22Rv1 (cell line): ENCODE measurements at regions not wholly inside any gene's neighbourhood (a gene's known extent, or its start where the extent isn't known, plus 50 kb on each side); places are given as distances from the start of the nearest gene placed in this dataset.
"Not testable (repeated sequence)": the region's sequence is repeated elsewhere in the genome, so short reads cannot be mapped to it uniquely, and the experiment has no call there.

Experiments
- H3K27ac ChIP-seq: fragments of 450-650 bp; 2 replicates; pipeline ENCODE4 v1.5.1; 2017
- ZFX ChIP-seq: fragments of 450-650 bp; IDR thresholded peaks from 2 replicates; pipeline ENCODE4 v1.6.1; 2017; ENCODE audit warnings: antibody characterized with exemption, borderline replicate concordance
- TF ChIP-seq, protein P1 (sequence below): fragments of 450-650 bp; IDR thresholded peaks from 2 replicates; pipeline ENCODE4 v1.5.1; 2017; ENCODE audit warnings: mild to moderate bottlenecking

DNA sequence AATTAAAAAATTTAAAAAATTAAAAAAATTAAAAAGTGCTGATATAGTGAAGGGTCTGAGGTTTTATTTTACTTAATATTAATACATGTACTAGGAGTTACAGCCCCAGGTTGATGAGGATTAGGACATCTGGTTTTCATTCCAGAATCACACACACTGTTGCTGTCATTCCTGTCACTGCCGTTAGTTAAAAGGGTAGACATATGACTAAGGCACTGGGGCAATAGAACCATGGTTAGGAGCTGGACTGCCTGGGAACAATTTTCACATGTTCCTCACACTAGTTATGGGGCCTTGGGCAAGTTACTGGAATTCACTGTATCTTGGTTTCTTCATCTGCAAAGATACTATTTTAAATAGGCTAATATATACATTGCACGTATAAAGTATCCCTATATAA lies 191.8 kb upstream of the DPYD start:
- TF ChIP-seq ZFX, result no peak
- TF ChIP-seq, protein P1, sequence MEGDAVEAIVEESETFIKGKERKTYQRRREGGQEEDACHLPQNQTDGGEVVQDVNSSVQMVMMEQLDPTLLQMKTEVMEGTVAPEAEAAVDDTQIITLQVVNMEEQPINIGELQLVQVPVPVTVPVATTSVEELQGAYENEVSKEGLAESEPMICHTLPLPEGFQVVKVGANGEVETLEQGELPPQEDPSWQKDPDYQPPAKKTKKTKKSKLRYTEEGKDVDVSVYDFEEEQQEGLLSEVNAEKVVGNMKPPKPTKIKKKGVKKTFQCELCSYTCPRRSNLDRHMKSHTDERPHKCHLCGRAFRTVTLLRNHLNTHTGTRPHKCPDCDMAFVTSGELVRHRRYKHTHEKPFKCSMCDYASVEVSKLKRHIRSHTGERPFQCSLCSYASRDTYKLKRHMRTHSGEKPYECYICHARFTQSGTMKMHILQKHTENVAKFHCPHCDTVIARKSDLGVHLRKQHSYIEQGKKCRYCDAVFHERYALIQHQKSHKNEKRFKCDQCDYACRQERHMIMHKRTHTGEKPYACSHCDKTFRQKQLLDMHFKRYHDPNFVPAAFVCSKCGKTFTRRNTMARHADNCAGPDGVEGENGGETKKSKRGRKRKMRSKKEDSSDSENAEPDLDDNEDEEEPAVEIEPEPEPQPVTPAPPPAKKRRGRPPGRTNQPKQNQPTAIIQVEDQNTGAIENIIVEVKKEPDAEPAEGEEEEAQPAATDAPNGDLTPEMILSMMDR, result no peak
- H3K27ac ChIP-seq, result no peak overlapping the region

DNA sequence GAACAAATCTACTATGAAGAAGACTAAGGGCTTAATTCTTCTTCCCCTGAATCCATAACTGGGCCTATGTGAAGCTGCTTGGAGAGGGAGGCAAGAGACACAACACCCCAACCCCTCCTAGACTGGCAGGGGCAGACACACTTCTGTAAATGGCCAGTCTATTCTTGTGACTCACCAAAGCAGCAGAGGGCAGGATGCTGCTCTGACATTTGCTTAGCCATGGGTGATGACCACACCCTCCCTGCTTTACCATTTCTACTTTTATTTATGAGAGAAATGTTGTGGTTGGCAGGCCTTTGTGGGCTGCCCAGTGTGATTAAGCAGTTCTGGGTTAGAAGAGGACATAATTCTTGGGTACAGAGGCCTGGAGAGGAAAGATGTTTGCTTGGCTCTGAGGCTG lies 189.8 kb upstream of the DPYD start:
- H3K27ac ChIP-seq, result no peak overlapping the region
- TF ChIP-seq, protein P1, result no peak
- TF ChIP-seq ZFX, result no peak

DNA sequence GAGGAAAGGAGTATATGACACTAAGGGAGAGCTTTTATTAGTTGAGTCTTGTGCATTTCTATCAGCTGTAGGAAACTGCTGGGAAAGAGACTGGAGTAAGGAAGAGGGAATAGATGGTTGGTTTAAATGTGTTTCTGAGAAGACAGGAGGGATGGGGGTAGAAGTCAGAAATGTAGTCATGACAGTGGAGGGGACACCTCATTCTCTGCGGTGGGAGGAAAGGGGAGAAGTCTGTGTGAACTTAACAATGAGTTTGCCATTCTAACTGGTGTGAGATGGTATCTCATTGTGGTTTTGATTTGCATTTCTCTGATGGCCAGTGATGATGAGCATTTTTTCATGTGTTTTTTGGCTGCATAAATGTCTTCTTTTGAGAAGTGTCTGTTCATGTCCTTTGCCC lies 187.5 kb upstream of the DPYD start:
- not testable (repeated sequence) for H3K27ac ChIP-seq

DNA sequence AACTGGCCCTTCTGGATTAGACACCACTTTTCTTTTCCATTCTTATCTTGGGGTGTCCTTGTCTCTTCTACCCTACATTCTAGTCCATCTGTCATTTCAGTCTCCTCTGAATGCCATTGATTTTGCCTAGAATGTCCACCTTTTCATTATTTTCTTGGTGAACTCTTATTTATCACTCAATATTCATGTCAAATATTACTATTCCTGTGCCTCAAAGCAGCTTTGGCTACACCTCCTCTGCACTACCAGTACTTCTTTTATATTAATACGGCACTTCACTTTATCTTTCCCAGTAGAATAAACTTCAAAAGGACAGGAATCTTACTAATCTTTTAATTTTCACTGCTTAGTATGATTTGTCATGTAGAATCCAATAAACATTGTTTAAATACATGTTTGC lies 186.4 kb upstream of the DPYD start:
- no peak overlapping the region for H3K27ac ChIP-seq
- TF ChIP-seq, protein P1, result no peak
- TF ChIP-seq ZFX, result no peak

DNA sequence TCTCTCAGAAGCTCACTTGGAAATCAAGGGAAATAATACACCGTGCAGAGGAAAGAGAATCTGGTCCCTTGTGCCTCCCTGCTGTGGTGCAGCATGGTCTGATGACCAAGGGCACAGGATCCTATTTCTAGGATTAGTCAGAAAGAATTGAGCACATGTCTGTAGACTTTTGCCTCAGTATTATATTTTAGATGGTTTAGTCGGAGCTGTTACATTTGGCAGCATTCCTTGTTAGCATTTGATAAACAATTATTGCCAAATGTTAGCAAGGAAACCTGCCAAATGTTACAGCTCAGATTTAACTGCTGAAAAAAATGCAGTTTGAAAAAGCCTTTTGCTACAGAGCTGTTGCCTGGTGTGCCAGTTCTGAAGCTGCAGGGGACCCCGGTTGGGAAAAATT lies 183.5 kb upstream of the DPYD start:
- TF ChIP-seq, protein P1, result no peak
- no peak for TF ChIP-seq ZFX
- no peak overlapping the region for H3K27ac ChIP-seq

DNA sequence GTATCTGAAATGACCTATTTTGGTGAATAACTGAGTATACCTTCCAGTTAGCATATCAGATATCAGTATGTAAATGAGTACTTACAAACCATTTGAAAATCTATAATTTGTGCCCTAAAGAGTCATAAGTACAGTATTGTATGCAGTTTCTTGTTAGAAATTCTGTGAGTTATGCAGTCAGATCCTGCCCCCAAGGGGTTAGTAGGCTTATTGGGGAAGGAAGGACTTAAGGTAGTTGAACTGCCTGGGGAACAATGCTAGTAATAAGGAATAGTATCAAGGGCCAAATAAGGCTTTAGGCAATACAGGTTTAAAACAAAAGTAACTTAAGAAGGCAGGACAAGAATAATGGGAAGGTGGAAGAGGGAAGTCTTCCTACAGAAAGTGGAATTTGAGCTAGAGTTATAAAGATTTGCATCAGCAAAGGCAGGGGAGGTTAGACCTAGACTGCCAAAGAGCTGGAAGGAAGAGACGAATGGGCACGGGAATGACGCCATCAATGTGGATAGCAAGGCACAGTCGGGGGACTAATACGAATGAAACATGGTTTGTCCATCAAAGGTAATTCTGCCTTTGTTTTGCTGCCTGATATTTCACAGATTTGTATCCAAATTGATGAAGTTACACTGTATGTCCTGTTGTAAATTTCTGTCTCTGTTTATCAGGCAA lies 182.9 kb upstream of the DPYD start:
- TF ChIP-seq, protein P1, result no peak
- TF ChIP-seq ZFX, result no peak
- no peak overlapping the region for H3K27ac ChIP-seq

DNA sequence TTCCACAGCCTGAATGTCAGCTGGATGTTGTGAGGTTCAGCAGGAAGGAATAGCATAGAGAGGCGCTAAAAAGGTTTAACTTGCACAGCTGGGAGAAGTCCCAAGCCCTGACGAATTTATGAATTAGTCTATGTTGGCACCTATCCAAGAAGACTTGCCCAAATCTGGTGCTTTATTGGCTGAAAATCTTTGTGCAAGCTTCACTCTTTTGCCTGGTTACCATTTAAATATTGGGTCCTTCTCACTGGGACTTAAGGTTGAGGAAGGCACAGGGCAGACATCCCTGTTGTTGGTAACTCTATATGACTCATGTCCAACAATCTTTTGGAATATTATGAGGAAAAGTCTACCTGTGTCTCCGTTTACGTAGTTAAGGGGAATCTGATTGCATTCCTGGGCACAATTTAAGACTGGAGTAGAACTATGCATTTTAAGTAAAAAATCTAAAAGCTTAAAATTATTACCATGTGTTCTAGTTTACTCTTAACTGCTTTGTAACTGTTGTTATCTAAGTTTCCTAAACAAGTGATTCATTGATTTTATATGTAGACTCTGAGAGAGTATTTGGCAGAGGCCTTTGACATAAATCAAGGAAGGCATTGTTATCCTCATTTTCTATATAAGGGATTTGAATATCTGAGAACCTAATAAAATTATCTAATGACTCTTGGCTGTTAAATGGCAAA lies 181.7 kb upstream of the DPYD start:
- TF ChIP-seq ZFX, result no peak
- TF ChIP-seq, protein P1, result no peak
- no peak overlapping the region for H3K27ac ChIP-seq

DNA sequence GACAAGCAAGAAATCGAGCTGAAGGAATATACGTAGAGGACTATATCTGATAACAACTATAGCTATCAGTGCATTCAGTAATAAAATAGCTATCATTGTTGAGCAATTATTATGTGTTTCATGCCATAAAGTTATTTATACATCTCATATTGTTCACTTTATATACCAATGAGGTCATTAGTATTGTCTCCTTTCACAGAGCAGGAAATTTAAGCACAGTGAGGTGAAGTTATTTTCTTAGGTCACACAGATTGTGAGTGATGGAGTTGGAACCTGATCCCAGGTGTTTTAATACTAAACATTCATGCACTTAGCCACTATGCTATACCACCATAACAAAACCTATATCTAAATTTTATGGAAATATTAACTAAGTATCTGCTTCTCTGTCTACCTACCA lies 180.5 kb upstream of the DPYD start:
- no peak overlapping the region for H3K27ac ChIP-seq
- TF ChIP-seq ZFX, result no peak
- TF ChIP-seq, protein P1, result no peak
